Mesodermal cell (in vitro differentiated cells): ENCODE measurements at regions not wholly inside any gene's neighbourhood (a gene's known extent, or its start where the extent isn't known, plus 50 kb on each side); places are given as distances from the start of the nearest gene placed in this dataset.

ENCODE experiments used
- H3K27ac ChIP-seq: 2 replicates; pipeline ENCODE4 v1.7.0; 2013; ENCODE audit warnings: mild to moderate bottlenecking, low read depth, low read length, moderate library complexity; ENCODE audit not compliant: severe bottlenecking
- H3K36me3 ChIP-seq: 2 replicates; pipeline ENCODE4 v1.7.1; 2013; ENCODE audit warnings: mild to moderate bottlenecking, low read length, moderate library complexity; ENCODE audit not compliant: control insufficient read depth, insufficient read depth
- H3K4me1 ChIP-seq: one replicate; pipeline ENCODE4 v1.7.1; 2013; ENCODE audit warnings: mild to moderate bottlenecking, low read length; ENCODE audit not compliant: insufficient read depth, control insufficient read depth, poor library complexity, severe bottlenecking
- H3K4me3 ChIP-seq: 2 replicates; pipeline ENCODE4 v1.7.0; 2013; ENCODE audit warnings: low read length, control low read depth, mild to moderate bottlenecking; ENCODE audit not compliant: insufficient read depth, poor library complexity, severe bottlenecking; ENCODE audit errors: extremely low read depth
- H3K9me3 ChIP-seq: 2 replicates; pipeline ENCODE4 v1.7.1; 2013; ENCODE audit warnings: mild to moderate bottlenecking, low read length, moderate library complexity; ENCODE audit not compliant: control insufficient read depth
- WGBS, 2 experiments: methylation state at CpG; one replicate each; pipeline ENCODE4 v1.1.5; 2013; ENCODE audit warnings: missing lambda C conversion rate in 2 of 2; ENCODE audit not compliant: insufficient coverage in 2 of 2; 5-methylcytosine and 5-hydroxymethylcytosine counted together

DNA sequence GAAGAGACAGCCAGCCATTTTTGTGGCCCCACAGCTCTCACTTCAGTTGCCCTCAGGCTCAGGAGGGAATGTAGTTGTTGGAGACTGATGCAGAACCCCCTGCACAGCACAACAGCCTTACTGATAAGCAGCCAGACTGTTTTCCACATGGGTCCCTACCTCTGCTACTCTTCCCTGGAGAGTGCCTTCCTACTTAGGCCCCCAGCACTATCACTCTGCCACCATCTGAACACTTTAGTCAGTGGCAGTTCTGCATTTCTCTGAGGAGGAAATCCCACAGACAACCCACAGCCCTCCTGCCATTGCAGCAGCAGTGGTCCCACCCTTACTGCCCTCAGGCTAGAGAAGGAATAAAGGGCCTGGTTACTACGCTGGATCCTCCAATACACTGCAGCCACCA lies 61.8 kb upstream of the PTPRD start:
- 75 to 100% methylated on average over 1 of the region's 1 CpG for WGBS, 2 experiments
- H3K27ac ChIP-seq = no peak overlapping the region

DNA sequence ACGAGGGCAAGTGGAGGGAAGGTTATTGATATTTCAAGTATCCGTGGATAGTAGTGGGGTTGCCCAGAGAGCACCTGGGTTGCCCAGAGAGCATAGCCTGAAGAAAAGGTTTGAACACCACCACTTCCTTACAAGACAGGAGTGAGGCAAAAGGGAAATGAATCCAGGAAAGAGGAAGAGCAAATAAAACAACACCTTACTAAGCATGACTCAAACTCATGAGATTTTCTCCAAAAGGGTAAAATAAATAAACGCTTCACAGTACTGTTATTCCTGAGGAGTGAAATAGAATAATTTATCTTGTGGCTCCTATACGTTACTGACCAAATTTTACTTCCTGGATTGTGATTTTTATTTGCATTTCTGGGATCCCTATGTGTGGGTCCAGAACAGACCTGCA lies 65.2 kb upstream of the PTPRD start:
- Histone ChIP-seq H3K27ac (no peak overlapping the region), H3K9me3 (no peaks in the 10 kb centered on the region), H3K4me1 (no peaks in the 10 kb centered on the region), H3K4me3 (no peak overlapping the region), H3K36me3 (no peaks in the 10 kb centered on the region)
- 84 to 93% methylated on average over 2 to 3 of the region's 4 CpGs for WGBS, 2 experiments

More for the DNA sequence above, 61.8 kb upstream of the PTPRD start:
- Histone ChIP-seq H3K9me3 (no peaks in the 10 kb centered on the region), H3K36me3 (no peaks in the 10 kb centered on the region), H3K4me1 (no peaks in the 10 kb centered on the region), H3K4me3 (no peak overlapping the region)

DNA sequence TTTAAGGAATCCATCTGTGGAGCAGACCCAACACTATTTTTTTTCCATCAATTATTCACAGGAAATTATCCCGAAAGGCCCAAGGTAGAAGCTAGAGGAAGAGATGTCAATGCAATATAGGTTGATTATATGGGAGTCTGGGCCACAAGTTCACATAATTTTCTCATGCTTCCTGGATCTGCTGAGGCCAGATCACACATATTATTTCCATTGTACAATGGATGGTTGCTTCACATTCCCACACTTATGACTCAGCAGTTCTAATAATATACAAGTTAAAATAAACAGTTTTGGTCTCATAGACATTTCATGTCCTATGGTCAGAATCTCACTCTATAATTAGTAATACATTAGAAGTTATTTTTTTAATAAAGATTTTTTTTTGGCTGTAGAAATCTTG lies 66.0 kb upstream of the PTPRD start:
- no CpG with 5 or more reads among the region's 1 CpG for WGBS, 2 experiments
- no peaks in the 10 kb centered on the region for H3K4me1 ChIP-seq
- H3K27ac ChIP-seq = no peak overlapping the region
- H3K4me3 ChIP-seq = no peak overlapping the region
- no peaks in the 10 kb centered on the region for H3K36me3 ChIP-seq
- no peaks in the 10 kb centered on the region for H3K9me3 ChIP-seq

DNA sequence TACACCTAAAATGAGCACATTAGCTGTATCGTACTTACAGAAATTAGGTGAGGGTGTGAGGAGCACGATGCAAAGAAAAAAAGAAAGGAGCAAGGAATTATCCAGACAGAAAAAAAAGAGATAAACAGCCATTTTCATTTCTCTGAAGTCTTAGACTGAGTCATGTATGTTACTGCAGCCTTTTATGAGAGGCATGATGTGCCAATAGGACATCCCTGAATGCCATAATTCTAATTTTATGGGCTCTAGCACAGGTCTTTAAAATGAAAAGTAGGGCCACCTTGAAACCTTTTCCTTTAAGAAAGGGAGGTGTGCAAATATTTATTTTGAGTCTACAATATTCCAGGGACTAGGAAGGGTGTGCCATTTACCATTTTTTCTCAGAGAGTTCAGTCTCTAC lies 74.1 kb upstream of the PTPRD start:
- no peaks in the 10 kb centered on the region for H3K4me1 ChIP-seq
- H3K9me3 ChIP-seq = no peaks in the 10 kb centered on the region
- no peak overlapping the region for H3K4me3 ChIP-seq
- H3K27ac ChIP-seq = no peak overlapping the region
- no CpG with 5 or more reads among the region's 2 CpGs for WGBS, 2 experiments
- no peaks in the 10 kb centered on the region for H3K36me3 ChIP-seq

DNA sequence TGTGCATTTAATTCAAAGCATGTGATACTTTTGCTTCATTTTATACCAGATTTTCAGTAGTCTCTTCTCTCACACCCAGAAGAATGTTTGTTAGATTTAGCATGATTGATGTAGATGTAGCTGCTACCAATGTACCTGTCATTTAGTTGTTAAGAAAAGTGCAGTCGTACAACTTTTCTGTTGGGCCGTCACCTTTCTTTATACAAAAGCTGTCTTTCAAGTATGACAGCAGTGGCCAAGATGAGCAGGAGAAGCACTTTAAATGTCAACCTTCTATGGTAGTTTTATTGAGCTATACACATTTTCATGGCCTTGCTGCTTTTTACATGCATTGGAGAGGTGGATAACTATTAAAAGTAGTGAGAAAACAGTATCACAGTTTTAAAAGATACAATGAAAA lies 77.7 kb upstream of the PTPRD start:
- no peaks in the 10 kb centered on the region for H3K9me3 ChIP-seq
- no peaks in the 10 kb centered on the region for H3K4me1 ChIP-seq
- no peak overlapping the region for H3K4me3 ChIP-seq
- 82% methylated on average over 2 of the region's 2 CpGs; no CpG with 5 or more reads in 1 of the 2 experiments for WGBS, 2 experiments
- no peaks in the 10 kb centered on the region for H3K36me3 ChIP-seq
- no peak overlapping the region for H3K27ac ChIP-seq

DNA sequence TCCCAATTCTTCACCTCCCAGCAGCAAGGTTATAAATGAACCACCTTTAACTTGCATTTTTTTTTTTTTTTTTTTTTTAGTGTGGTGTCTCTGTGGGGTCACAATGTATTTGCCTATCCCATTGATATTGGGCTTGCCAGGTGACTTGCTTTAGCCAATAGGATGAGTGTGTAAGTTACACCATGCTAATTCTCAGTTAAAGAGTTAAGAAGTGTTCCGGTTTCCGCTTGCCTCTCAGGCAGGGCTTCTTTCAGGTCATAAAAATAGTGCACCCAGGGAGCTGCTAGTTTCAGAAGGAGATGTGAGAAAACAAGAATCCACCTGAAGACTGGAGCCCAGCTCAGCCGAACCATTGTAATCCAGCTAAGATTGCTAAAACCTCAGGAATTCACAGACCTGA lies 84.2 kb upstream of the PTPRD start:
- Histone ChIP-seq H3K9me3 (no peaks in the 10 kb centered on the region), H3K4me3 (no peak overlapping the region), H3K36me3 (no peaks in the 10 kb centered on the region), H3K27ac (no peak overlapping the region), H3K4me1 (no peaks in the 10 kb centered on the region)
- WGBS, 2 experiments = 86% methylated on average over 2 of the region's 3 CpGs; no CpG with 5 or more reads in 1 of the 2 experiments

DNA sequence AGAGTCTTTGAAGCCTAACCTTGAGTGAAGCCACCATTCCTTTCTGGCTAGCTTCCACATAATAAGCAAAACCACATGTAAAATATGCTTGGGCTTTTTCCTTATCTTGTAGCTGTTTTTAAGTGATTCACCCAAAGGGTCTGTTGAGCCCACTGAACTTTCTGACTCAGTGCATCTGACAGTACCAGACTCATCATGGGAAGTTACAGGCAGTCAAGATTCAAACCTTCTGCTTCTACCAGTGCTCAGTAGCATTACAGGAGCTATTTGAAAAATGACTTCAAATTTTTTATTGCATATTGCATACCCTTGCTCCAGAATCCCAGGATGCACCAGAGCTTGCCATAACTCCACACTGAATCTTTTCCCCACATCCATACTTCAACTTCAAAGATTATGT lies 87.5 kb upstream of the PTPRD start:
- H3K9me3 ChIP-seq = no peaks in the 10 kb centered on the region
- no peak overlapping the region for H3K27ac ChIP-seq
- H3K4me3 ChIP-seq = no peak overlapping the region
- H3K36me3 ChIP-seq = no peaks in the 10 kb centered on the region
- peaks cover 5% of the 10 kb centered on the region for H3K4me1 ChIP-seq

DNA sequence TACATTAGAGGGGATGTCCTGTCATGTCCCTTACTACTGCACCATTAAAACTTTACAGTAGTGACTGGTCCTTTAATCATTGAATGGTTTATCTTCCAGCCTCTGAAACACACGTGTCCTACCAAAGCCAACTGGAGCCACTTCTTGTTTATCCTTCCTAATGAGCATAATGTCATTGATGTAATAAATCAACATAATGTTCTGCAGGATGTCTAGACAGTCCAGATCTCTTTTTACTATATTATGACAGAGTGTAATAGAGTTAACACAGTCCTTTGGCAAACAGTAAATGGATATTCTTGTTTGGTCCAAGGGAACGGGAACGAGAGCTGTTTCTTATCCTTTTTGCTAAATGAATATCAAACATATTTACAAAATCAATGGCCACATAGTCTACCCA lies 88.1 kb upstream of the PTPRD start:
- H3K36me3 ChIP-seq = no peaks in the 10 kb centered on the region
- H3K27ac ChIP-seq = no peak overlapping the region
- WGBS, 2 experiments = no CpG with 5 or more reads among the region's 3 CpGs
- no peak overlapping the region for H3K4me3 ChIP-seq
- H3K9me3 ChIP-seq = no peaks in the 10 kb centered on the region
- H3K4me1 ChIP-seq = peaks cover 6% of the 10 kb centered on the region

DNA sequence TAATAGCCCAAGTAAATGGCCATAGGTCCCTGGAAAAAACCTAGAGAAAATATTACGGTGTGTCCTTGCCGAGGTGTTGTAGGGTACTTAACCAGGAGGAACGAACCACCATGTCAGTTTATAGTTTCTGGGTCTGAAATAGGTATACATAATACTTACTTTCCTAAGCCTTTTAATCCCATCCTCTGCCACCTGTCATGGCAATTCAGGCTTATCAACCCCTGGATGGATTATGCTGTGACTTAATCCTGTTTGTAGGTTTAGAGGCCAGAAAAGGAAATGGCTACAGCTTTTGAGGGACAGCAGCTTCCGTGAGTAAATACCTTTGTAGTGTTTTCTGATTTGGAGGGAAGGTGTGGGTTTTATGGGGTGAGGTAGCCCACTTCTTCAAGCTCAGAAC lies 89.1 kb upstream of the PTPRD start:
- Histone ChIP-seq H3K4me3 (no peak overlapping the region), H3K9me3 (no peaks in the 10 kb centered on the region), H3K4me1 (peaks cover 6% of the 10 kb centered on the region), H3K27ac (no peak overlapping the region), H3K36me3 (no peaks in the 10 kb centered on the region)
- 82 to 83% methylated on average over 1 of the region's 4 CpGs for WGBS, 2 experiments

DNA sequence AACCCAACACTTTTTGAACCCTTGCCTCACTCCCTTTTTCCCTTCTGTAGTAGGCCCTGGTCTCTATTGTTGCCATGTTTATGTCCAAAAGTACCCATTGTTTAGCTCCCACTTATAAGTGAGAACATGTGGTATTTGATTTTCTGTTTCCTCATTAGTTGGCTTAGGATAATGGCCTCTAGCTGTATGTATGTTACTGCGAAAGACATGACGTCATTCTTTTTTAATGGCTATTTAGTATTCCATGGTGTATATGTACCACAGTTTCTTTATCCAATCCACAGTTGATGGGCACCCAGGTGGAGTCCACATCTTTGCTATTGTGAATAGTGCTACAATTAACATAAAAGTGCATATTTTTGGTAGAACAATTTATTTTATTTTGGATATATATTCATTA lies 90.3 kb upstream of the PTPRD start:
- no peaks in the 10 kb centered on the region for H3K36me3 ChIP-seq
- no peak overlapping the region for H3K4me3 ChIP-seq
- H3K9me3 ChIP-seq = no peaks in the 10 kb centered on the region
- H3K4me1 ChIP-seq = peaks cover 6% of the 10 kb centered on the region
- WGBS, 2 experiments = no CpG with 5 or more reads among the region's 2 CpGs
- no peak overlapping the region for H3K27ac ChIP-seq

DNA sequence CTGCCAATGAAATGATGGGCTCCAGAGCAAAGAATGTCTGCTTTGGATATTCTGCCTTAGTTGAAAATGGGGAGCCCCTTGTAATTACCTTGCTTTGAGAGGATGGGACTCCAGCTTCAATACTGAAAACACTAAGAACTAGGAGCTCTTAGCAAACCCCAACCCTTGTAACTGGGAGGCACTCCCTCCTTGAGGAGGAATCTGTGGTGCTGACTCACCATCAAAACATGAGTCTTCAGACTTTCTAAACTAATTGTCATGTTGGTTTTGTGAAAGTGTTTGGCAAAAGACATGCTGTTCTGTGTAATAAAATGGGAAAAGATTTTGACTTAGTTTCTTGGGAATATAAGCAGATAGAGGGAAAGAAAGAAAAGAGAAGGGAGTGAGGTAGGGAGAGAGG lies 91.9 kb upstream of the PTPRD start:
- H3K36me3 ChIP-seq = no peaks in the 10 kb centered on the region
- H3K4me1 ChIP-seq = peaks cover 6% of the 10 kb centered on the region
- no peak overlapping the region for H3K4me3 ChIP-seq
- no peaks in the 10 kb centered on the region for H3K9me3 ChIP-seq
- no peak overlapping the region for H3K27ac ChIP-seq

DNA sequence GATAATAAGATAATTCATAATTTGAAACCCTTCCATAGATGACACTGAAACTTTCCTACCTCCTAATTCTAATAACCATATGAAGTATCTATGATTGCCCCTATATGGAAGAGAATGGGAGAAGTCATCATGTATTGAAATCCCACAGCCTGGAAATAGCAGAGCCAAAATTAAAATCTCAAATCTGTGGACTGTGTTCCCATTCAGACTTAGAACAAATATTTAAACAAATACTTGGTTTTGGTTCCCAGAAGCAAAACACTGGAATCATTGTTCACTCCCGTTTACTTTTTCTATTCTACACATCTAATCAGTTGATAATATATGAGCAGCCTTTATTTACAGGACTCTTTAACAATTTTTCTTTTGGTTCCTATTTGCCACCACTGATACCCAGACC lies 92.6 kb upstream of the PTPRD start:
- H3K27ac ChIP-seq = no peak overlapping the region
- WGBS, 2 experiments = 100% methylated on average over 1 of the region's 1 CpG; no CpG with 5 or more reads in 1 of the 2 experiments
- H3K4me3 ChIP-seq = no peak overlapping the region
- no peaks in the 10 kb centered on the region for H3K36me3 ChIP-seq
- peaks cover 6% of the 10 kb centered on the region for H3K4me1 ChIP-seq
- no peaks in the 10 kb centered on the region for H3K9me3 ChIP-seq
